ENCODE measurements at regions not wholly inside any gene's neighbourhood (a gene's known extent, or its start where the extent isn't known, plus 50 kb on each side); places are given as distances from the start of the nearest gene placed in this dataset.

DNA sequence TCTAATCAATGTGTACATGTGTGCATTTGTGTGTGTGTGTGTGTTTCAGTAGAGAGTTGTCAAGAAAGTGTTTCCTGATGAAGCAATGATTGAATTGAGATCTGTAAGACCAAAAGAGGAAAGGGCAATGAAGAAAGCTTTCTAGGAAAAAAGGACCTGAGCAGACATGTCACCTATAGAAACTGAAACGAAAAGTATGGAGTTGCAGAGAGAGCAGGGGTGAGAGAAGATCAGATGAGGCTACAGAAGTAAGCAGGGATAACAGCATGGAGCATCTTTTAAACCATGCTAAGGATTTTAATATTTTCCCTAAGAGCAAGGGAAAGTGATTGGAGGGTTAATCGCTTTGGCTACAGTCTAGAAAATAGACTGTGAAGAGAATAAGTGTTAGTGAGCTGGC lies 1459.4 kb upstream of the TENM4 start:
- intact Hi-C loops (cut with micrococcal nuclease; ENCODE audit: unreplicated experiment), result no loop called here
- BruUV-seq (replicated peaks), result no TSS peak
- RAD21 ChIA-PET (ENCODE audit: unreplicated experiment), result no interaction called here
- CTCF ChIA-PET, result no interaction called here
- no peaks in the 10 kb centered on the region for H3K79me2 ChIP-seq (ENCODE audit: control insufficient read depth, insufficient read depth, low read length)
- WGBS (ENCODE audit: insufficient coverage, insufficient replicate concordance, low lambda C conversion rate, missing lambda C conversion rate), result 6% methylated on average over 2 of the region's 2 CpGs
- no peaks in the 10 kb centered on the region for H3K27me3 ChIP-seq (replicated peaks in 1 of 2; ENCODE audit: control insufficient read depth in 2 of 2, insufficient read depth in 2 of 2, low read length in 1 of 2)
- H3K9ac ChIP-seq (ENCODE audit: control insufficient read depth, insufficient read depth, low read length), result no peak overlapping the region
- no peak overlapping the region for H3K27ac ChIP-seq (ENCODE audit: control insufficient read depth, insufficient read depth)
- no peak overlapping the region for H3K4me3 ChIP-seq
- no peaks in the 10 kb centered on the region for H3K4me1 ChIP-seq (ENCODE audit: control insufficient read depth, insufficient read depth, low read length)
- POLR2A ChIA-PET, result no interaction called here
- in situ Hi-C loops (cut with MboI), result no loop called here
- FAIRE-seq, result no peak
- SMC1A ChIA-PET (ENCODE audit: uncharacterized antibody, unreplicated experiment), result interaction anchor here (0.8 to 1.0 kb wide), 2 partner anchors 9 to 65 kb away, joined by 3 to 4 read pairs; no protein-coding TSS in a partner anchor
- peak; percentile 68 for ATAC-seq
- no peaks in the 10 kb centered on the region for H3K36me3 ChIP-seq (ENCODE audit: control insufficient read depth in 2 of 2, insufficient read depth in 2 of 2, low read length in 1 of 2)
- H3K9me3 ChIP-seq (replicated peaks; ENCODE audit: control insufficient read depth, insufficient read depth, low read length), result no peaks in the 10 kb centered on the region
- no peak for DNase-seq (ENCODE audit: low read depth, low spot score)
- H2AFZ ChIP-seq (ENCODE audit: control insufficient read depth, low read depth, low read length), result 0 out of 2 replicates have a peak overlapping the region, but pooled peaks have one; percentile 8
- TF ChIP-seq ZNF24 (IDR thresholded peaks at IDR 0.05), result 0 out of 2 replicates have a peak, but pooled peaks have one; percentile 14
- no peak for TF ChIP-seq NFYB (IDR thresholded peaks at IDR 0.05; ENCODE audit: insufficient read depth, low read depth, low read length)
- TF ChIP-seq ZZZ3 (IDR thresholded peaks at IDR 0.05; ENCODE audit: control insufficient read depth, insufficient read length, low read depth), result no peak
- TF ChIP-seq IRF5 (IDR thresholded peaks at IDR 0.05; ENCODE audit: borderline replicate concordance), result no peak
- no peak for TF ChIP-seq SUZ12 (IDR thresholded peaks at IDR 0.05; ENCODE audit: unreplicated experiment)
- H4K20me1 ChIP-seq (ENCODE audit: control insufficient read depth, insufficient read depth), result no peaks in the 10 kb centered on the region
- H3K4me2 ChIP-seq (ENCODE audit: control insufficient read depth, insufficient read depth), result no peak overlapping the region

- H3K79me2 ChIP-seq (ENCODE audit: control insufficient read depth, insufficient read depth, low read length), result no peaks in the 10 kb centered on the region
- POLR2A ChIA-PET, result no interaction called here
- RAD21 ChIA-PET (ENCODE audit: unreplicated experiment), result no interaction called here
- peak; percentile 91 for TF ChIP-seq SPI1 (IDR thresholded peaks at IDR 0.05; ENCODE audit: borderline replicate concordance, insufficient read depth, low read depth, low read length)
- no peak for TF ChIP-seq CUX1 (IDR thresholded peaks at IDR 0.05; ENCODE audit: insufficient replicate concordance, low read depth, low read length)
- no peak for TF ChIP-seq SIN3A (IDR thresholded peaks at IDR 0.05; ENCODE audit: low read depth, low read length)
- TF ChIP-seq DPF2 (IDR thresholded peaks at IDR 0.05), result peak; percentile 44; the same call in 1 of the 2 replicates
- 0 out of 4 replicates have a peak, but pooled peaks of 1 of the 2 experiments have one; percentile 36 for TF ChIP-seq EP300 (IDR thresholded peaks at IDR 0.05; ENCODE audit: borderline replicate concordance in 1 of 2, control insufficient read depth in 1 of 2, low read depth in 2 of 2, low read length in 2 of 2)
- no peak for TF ChIP-seq HDAC2 (IDR thresholded peaks at IDR 0.05)
Measured at GRCh38 chr11:80899381-80899780, 1458.6 kb upstream of the TENM4 start.

More at GRCh38 chr11:80899381-80899780, 1458.6 kb upstream of the TENM4 start:
- in situ Hi-C loops (cut with MboI), result no loop called here
- ChIA-PET CTCF (no interaction called here), SMC1A (ENCODE audit: uncharacterized antibody, unreplicated experiment) (no interaction called here)
- Histone ChIP-seq H3K27me3 (replicated peaks in 1 of 2; ENCODE audit: control insufficient read depth in 2 of 2, insufficient read depth in 2 of 2, low read length in 1 of 2) (no peaks in the 10 kb centered on the region), H4K20me1 (ENCODE audit: control insufficient read depth, insufficient read depth) (no peaks in the 10 kb centered on the region), H3K27ac (ENCODE audit: control insufficient read depth, insufficient read depth) (no peak overlapping the region), H3K9ac (ENCODE audit: control insufficient read depth, insufficient read depth, low read length) (no peak overlapping the region), H3K4me2 (ENCODE audit: control insufficient read depth, insufficient read depth) (no peak overlapping the region), H3K9me3 (replicated peaks; ENCODE audit: control insufficient read depth, insufficient read depth, low read length) (no peaks in the 10 kb centered on the region), H2AFZ (ENCODE audit: control insufficient read depth, low read depth, low read length) (no peak overlapping the region), H3K4me3 (no peak overlapping the region), H3K36me3 (ENCODE audit: control insufficient read depth in 2 of 2, insufficient read depth in 2 of 2, low read length in 1 of 2) (no peaks in the 10 kb centered on the region), H3K4me1 (ENCODE audit: control insufficient read depth, insufficient read depth, low read length) (no peaks in the 10 kb centered on the region)
- peak; percentile 74 for ATAC-seq
- no TSS peak for BruUV-seq (replicated peaks)
- no peak for DNase-seq (ENCODE audit: low read depth, low spot score)
- intact Hi-C loops (cut with micrococcal nuclease; ENCODE audit: unreplicated experiment), result loop anchor here (5.0 kb wide), 1 partner anchor 82 kb away; no protein-coding TSS in a partner anchor
- no peak for FAIRE-seq
- 0% methylated on average over 1 of the region's 1 CpG for WGBS (ENCODE audit: insufficient coverage, insufficient replicate concordance, low lambda C conversion rate, missing lambda C conversion rate)
